Thoracic aorta (tissue), 2 donors: ENCODE measurements at regions not wholly inside any gene's neighbourhood (a gene's known extent, or its start where the extent isn't known, plus 50 kb on each side); places are given as distances from the start of the nearest gene placed in this dataset.

Source experiments
- ATAC-seq: fragments of 150-250 bp; one replicate; pipeline ENCODE4 v1.8.0; 2017; ENCODE audit warnings: low read depth; ENCODE audit not compliant: insufficient number of reproducible peaks, low FRiP score
- DNase-seq: peaks from one replicate; pipeline ENCODE4 v3.0.0-alpha.2; 2020; ENCODE audit warnings: low spot score
- H3K27ac ChIP-seq, 2 donors: fragments of 200-600 bp; sonication (generic); 1 replicate in 1 of 2; 2 replicates in 1 of 2; pipeline ENCODE4 v1.5.1; 2016; ENCODE audit warnings: mild to moderate bottlenecking in 2 of 2, moderate library complexity in 2 of 2
- H3K27me3 ChIP-seq: fragments of 200-600 bp; sonication (generic); replicated peaks from 2 replicates; pipeline ENCODE4 v1.6.0; 2016; ENCODE audit warnings: mild to moderate bottlenecking; ENCODE audit not compliant: insufficient read depth
- H3K36me3 ChIP-seq: fragments of 200-600 bp; sonication (generic); one replicate; pipeline ENCODE4 v1.5.1; 2016
- H3K4me1 ChIP-seq, 2 donors: fragments of 200-600 bp; sonication (generic); 1 replicate in 1 of 2; 2 replicates in 1 of 2; pipeline versions ENCODE4 v1.5.1 to v1.6.0; 2016; ENCODE audit warnings: low read depth in 2 of 2, mild to moderate bottlenecking in 1 of 2; ENCODE audit not compliant: control insufficient read depth in 1 of 2
- H3K4me3 ChIP-seq: fragments of 200-600 bp; sonication (generic); 2 replicates; pipeline ENCODE4 v1.5.1; 2016; ENCODE audit warnings: mild to moderate bottlenecking
- H3K9me3 ChIP-seq: fragments of 200-600 bp; sonication (generic); 2 replicates; pipeline ENCODE4 v1.5.1; 2016
- TF ChIP-seq, protein P1 (sequence below): fragments of 200-600 bp; sonication (generic); IDR thresholded peaks from one replicate; pipeline ENCODE4 v1.5.1; 2019; ENCODE audit warnings: antibody characterized with exemption

DNA sequence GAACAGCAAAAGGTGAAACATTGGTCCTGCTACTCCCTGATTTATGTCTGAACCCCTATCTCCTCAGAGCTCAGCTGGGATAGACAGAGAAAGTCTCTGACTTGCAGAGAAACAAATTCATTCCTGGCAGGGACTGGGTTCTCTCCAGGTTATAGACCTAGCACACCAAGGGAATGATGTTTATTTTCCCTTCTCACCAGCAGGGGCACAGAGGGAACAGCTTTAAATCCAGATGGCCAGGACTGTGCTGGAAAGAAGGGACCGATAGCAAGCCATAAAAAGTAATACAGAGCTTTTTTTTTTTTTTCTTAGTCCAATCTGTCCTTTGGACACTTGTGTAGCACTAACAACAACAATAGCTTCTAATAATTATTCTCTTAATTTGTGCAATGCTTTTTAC lies 141.1 kb upstream of the C9orf72 start:
- Histone ChIP-seq H3K27ac (no peak overlapping the region), H3K9me3 (no peaks in the 10 kb centered on the region), H3K36me3 (no peaks in the 10 kb centered on the region), H3K4me1 (no peaks in the 10 kb centered on the region), H3K4me3 (no peak overlapping the region), H3K27me3 (no peaks in the 10 kb centered on the region)
- TF ChIP-seq, protein P1, sequence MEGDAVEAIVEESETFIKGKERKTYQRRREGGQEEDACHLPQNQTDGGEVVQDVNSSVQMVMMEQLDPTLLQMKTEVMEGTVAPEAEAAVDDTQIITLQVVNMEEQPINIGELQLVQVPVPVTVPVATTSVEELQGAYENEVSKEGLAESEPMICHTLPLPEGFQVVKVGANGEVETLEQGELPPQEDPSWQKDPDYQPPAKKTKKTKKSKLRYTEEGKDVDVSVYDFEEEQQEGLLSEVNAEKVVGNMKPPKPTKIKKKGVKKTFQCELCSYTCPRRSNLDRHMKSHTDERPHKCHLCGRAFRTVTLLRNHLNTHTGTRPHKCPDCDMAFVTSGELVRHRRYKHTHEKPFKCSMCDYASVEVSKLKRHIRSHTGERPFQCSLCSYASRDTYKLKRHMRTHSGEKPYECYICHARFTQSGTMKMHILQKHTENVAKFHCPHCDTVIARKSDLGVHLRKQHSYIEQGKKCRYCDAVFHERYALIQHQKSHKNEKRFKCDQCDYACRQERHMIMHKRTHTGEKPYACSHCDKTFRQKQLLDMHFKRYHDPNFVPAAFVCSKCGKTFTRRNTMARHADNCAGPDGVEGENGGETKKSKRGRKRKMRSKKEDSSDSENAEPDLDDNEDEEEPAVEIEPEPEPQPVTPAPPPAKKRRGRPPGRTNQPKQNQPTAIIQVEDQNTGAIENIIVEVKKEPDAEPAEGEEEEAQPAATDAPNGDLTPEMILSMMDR: no peak
- DNase-seq (no peak), ATAC-seq (no peak)

DNA sequence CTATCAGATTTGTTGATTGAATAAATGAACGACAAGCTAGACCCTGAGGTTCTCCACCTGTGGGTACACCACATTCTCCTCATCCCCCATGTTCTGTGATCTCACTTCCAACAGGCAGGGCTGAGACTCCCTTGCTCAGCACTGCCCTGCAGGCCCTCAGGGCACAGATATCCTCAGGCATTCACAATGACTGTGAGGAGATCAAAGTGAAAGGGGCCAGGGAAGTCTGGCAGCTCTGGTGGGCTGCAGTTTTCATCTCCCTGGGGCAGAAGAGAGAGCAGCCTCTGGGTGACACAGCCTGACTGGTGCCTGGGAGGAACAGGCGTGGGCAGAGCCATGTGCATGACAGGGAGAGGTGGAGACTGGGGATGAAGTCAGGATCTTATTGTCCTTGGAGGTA lies 142.4 kb upstream of the C9orf72 start:
- H3K27ac ChIP-seq: no peak overlapping the region
- TF ChIP-seq, protein P1: no peak
- no peak overlapping the region for H3K4me3 ChIP-seq
- H3K4me1 ChIP-seq: no peaks in the 10 kb centered on the region
- no peaks in the 10 kb centered on the region for H3K36me3 ChIP-seq
- H3K27me3 ChIP-seq: no peaks in the 10 kb centered on the region
- H3K9me3 ChIP-seq: no peaks in the 10 kb centered on the region
- DNase-seq (no peak), ATAC-seq (no peak)

DNA sequence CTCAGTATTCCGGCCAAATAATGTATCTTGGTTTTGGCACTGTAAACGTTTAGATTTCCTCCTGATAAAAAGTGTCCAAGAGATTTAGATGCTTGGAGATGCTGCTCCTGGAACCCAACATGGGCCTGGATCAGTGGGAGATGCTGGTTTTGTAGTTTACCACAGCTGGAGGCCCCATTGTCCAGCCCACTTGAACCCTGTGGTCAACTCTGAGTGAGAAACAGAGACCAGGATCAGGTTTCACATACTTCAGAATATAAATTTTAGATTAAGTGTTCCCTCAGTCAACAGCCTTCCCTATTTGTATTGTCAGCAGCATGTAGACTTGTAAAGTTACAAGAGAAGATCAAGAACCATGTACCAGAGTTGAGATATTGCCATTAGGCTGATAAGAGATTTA lies 144.7 kb upstream of the C9orf72 start:
- Histone ChIP-seq H3K36me3 (no peaks in the 10 kb centered on the region), H3K4me1 (no peaks in the 10 kb centered on the region), H3K4me3 (no peak overlapping the region), H3K9me3 (no peaks in the 10 kb centered on the region), H3K27ac (no peak overlapping the region), H3K27me3 (no peaks in the 10 kb centered on the region)
- TF ChIP-seq, protein P1: no peak
- ATAC-seq (no peak), DNase-seq (no peak)

DNA sequence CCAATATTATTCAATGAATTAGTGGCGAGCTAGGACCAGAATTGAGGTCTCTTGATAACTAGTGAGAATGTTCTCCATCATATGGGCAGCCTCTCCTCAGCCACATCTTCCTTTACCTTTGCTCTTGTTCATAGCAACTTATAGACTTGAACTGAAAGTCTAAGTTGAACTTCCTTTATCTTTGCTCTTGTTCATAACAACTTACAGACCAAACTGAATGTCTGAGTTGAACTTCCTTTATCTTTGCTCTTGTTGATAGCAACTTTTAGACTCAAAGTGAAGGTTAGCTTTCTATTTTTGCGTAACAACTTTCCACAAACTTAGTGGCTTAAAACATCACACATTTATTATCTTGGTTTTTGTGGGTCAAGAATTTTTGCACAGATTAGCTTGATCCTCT lies 146.4 kb upstream of the C9orf72 start:
- no peak for DNase-seq
- no peaks in the 10 kb centered on the region for H3K27me3 ChIP-seq
- H3K36me3 ChIP-seq: no peaks in the 10 kb centered on the region
- H3K27ac ChIP-seq: no peak overlapping the region
- no peak for ATAC-seq
- H3K9me3 ChIP-seq: no peaks in the 10 kb centered on the region
- H3K4me3 ChIP-seq: no peak overlapping the region
- no peaks in the 10 kb centered on the region for H3K4me1 ChIP-seq
- TF ChIP-seq, protein P1: no peak

DNA sequence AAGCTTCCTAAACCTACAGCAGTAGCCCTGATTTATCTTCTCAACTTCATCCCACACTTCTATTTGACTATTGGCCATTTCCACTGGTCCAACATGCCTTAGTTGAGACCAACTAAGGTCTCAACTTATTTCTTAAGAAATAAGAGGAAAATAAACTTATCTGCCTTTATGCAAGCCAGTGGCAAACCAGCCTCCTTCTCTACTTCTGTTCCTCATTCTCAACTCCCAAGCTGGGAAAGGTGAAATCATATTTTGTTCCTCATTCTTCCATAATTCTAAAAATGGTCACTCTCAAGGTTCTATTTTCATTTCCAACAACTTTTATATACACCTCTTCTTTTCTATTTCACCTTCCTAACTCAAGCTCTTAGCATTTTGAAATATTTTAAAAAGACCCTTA lies 149.6 kb upstream of the C9orf72 start:
- TF ChIP-seq, protein P1: no peak
- DNase-seq: no peak
- no peak for ATAC-seq
- Histone ChIP-seq H3K36me3 (no peaks in the 10 kb centered on the region), H3K27me3 (no peaks in the 10 kb centered on the region), H3K9me3 (no peaks in the 10 kb centered on the region), H3K4me3 (no peak overlapping the region), H3K27ac (no peak overlapping the region), H3K4me1 (no peaks in the 10 kb centered on the region)
